Vagina (tissue), 2 donors: ENCODE measurements at regions not wholly inside any gene's neighbourhood (a gene's known extent, or its start where the extent isn't known, plus 50 kb on each side); places are given as distances from the start of the nearest gene placed in this dataset.

Experiments used
- POLR2AphosphoS5 ChIP-seq, 2 donors: sonication (generic); formaldehyde crosslinking; IDR thresholded peaks; one replicate each; pipeline ENCODE4 v1.9.0; 2017; ENCODE audit warnings: antibody characterized with exemption in 2 of 2, mild to moderate bottlenecking in 2 of 2, low read depth in 1 of 2; ENCODE audit not compliant: insufficient read depth in 1 of 2
- TF ChIP-seq, protein P1 (sequence below), 3 experiments: fragments of 450-650 bp in 2 of 3; fragments of 200-600 bp in 1 of 3; sonication (generic) in 1 of 3; IDR thresholded peaks; one replicate each; pipeline ENCODE4 v1.5.1; 2017 to 2019; ENCODE audit warnings: antibody characterized with exemption in 3 of 3, mild to moderate bottlenecking in 2 of 3, moderate library complexity in 2 of 3

DNA sequence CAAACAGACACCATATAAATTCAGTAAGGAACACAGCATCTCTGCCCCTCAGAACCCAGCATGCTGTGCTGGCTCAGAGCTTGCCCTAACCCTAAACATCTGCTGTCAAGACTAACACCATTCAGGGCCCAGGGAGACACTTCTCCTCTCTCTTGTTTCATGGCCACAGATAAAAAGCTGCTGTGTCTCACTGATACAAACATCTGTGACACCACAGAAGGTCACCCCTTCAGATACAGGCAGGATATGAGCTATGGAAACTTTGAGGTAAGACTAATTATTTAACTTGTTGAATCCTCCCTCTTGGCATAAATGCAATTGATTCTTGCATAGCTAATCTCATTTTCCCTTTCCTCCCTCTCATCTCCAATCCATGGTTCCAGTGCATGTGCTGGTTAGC, 61.6 kb upstream of the GPR12 start:
- TF ChIP-seq, protein P1, sequence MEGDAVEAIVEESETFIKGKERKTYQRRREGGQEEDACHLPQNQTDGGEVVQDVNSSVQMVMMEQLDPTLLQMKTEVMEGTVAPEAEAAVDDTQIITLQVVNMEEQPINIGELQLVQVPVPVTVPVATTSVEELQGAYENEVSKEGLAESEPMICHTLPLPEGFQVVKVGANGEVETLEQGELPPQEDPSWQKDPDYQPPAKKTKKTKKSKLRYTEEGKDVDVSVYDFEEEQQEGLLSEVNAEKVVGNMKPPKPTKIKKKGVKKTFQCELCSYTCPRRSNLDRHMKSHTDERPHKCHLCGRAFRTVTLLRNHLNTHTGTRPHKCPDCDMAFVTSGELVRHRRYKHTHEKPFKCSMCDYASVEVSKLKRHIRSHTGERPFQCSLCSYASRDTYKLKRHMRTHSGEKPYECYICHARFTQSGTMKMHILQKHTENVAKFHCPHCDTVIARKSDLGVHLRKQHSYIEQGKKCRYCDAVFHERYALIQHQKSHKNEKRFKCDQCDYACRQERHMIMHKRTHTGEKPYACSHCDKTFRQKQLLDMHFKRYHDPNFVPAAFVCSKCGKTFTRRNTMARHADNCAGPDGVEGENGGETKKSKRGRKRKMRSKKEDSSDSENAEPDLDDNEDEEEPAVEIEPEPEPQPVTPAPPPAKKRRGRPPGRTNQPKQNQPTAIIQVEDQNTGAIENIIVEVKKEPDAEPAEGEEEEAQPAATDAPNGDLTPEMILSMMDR (IDR thresholded peaks at IDR 0.05), result no peak
- no peak for TF ChIP-seq POLR2AphosphoS5 (IDR thresholded peaks at IDR 0.05; ENCODE audit: insufficient read depth in 1 of 2, low read depth in 1 of 2)
